A172 (cell line): ENCODE measurements at regions not wholly inside any gene's neighbourhood (a gene's known extent, or its start where the extent isn't known, plus 50 kb on each side); places are given as distances from the start of the nearest gene placed in this dataset.
A peak's percentile ranks its signal among the peaks of the same experiment; 100 is the strongest.
"Not testable (repeated sequence)": the region's sequence is repeated elsewhere in the genome, so short reads cannot be mapped to it uniquely, and the experiment has no call there.

Source experiments
- DNase-seq: peaks from one replicate; pipeline ENCODE4 v3.0.0-alpha.2; 2015; ENCODE audit warnings: low spot score

- DNase-seq, result no peak
Measured at GRCh38 chr18:30705943-30706342, 336.6 kb downstream of the DSC3 start.

GRCh38 chr18:30698571-30698970 is 344.0 kb downstream of the DSC3 start:
- DNase-seq, result no peak

- no peak for DNase-seq
Measured at GRCh38 chr18:30696201-30696600, 346.3 kb downstream of the DSC3 start.

GRCh38 chr18:30694773-30695172 is 347.8 kb downstream of the DSC3 start:
- DNase-seq, result no peak

- no peak for DNase-seq
Measured at GRCh38 chr18:30689216-30689615, 353.3 kb downstream of the DSC3 start.

- no peak for DNase-seq
Measured at GRCh38 chr18:30687501-30687900, 355.0 kb downstream of the DSC3 start.

GRCh38 chr18:30684825-30685481 is 357.6 kb downstream of the DSC3 start:
- DNase-seq, result no peak

GRCh38 chr18:30683836-30684235 is 358.7 kb downstream of the DSC3 start:
- DNase-seq, result no peak

- no peak for DNase-seq
Measured at GRCh38 chr18:30682672-30683071, 359.9 kb downstream of the DSC3 start.

GRCh38 chr18:30679285-30679930 is 363.1 kb downstream of the DSC3 start:
- no peak for DNase-seq

GRCh38 chr18:30677813-30678212 is 364.7 kb downstream of the DSC3 start:
- not testable (repeated sequence) for DNase-seq

- DNase-seq, result no peak
Measured at GRCh38 chr18:30676053-30676480, 366.5 kb downstream of the DSC3 start.

- no peak for DNase-seq
Measured at GRCh38 chr18:30675493-30675892, 367.0 kb downstream of the DSC3 start.

- DNase-seq, result no peak
Measured at GRCh38 chr18:30675072-30675471, 367.5 kb downstream of the DSC3 start.

GRCh38 chr18:30674596-30674995 is 367.9 kb downstream of the DSC3 start:
- DNase-seq, result no peak

GRCh38 chr18:30672439-30672838 is 370.1 kb downstream of the DSC3 start:
- DNase-seq, result not testable (repeated sequence)

- DNase-seq, result peak; percentile 4
Measured at GRCh38 chr18:30658306-30658705, 384.2 kb downstream of the DSC3 start.

GRCh38 chr18:30652387-30652786 is 390.2 kb downstream of the DSC3 start:
- DNase-seq, result no peak

- no peak for DNase-seq
Measured at GRCh38 chr18:30650499-30650898, 392.0 kb downstream of the DSC3 start.

GRCh38 chr18:30644158-30644557 is 398.4 kb downstream of the DSC3 start:
- no peak for DNase-seq

- DNase-seq, result no peak
Measured at GRCh38 chr18:30639361-30639760, 403.2 kb downstream of the DSC3 start.

GRCh38 chr18:30634249-30634648 is 408.3 kb downstream of the DSC3 start:
- no peak for DNase-seq

GRCh38 chr18:30632071-30632698 is 410.4 kb downstream of the DSC3 start:
- DNase-seq, result no peak
